GM23338 (cell line): ENCODE measurements at regions not wholly inside any gene's neighbourhood (a gene's known extent, or its start where the extent isn't known, plus 50 kb on each side); places are given as distances from the start of the nearest gene placed in this dataset.
A peak's percentile ranks its signal among the peaks of the same experiment; 100 is the strongest.
"Not testable (repeated sequence)": the region's sequence is repeated elsewhere in the genome, so short reads cannot be mapped to it uniquely, and the experiment has no call there.

Experiments used
- ATAC-seq: fragments of 200-7000 bp; cut with Tn5 transposase; 3 replicates; pipeline ENCODE4 v1.9.1; 2020
- DNase-seq: peaks from one replicate; pipeline ENCODE4 v3.0.0-alpha.2; 2015; ENCODE audit warnings: low spot score
- H2AFZ ChIP-seq: fragments of 200-600 bp; sonication (generic); 2 replicates; pipeline ENCODE4 v1.8.0; 2016; ENCODE audit warnings: antibody characterized with exemption, mild to moderate bottlenecking, moderate library complexity
- H3F3A ChIP-seq: fragments of 200-600 bp; sonication (generic); replicated peaks from 2 replicates; pipeline ENCODE4 v1.8.0; 2017; ENCODE audit warnings: antibody characterized with exemption, mixed run types, low read depth
- H3K27ac ChIP-seq: fragments of 200-600 bp; sonication (generic); 2 replicates; pipeline ENCODE4 v1.6.1; 2016; ENCODE audit warnings: low read depth
- H3K27me3 ChIP-seq: fragments of 200-600 bp; sonication (generic); 2 replicates; pipeline ENCODE4 v1.8.0; 2016; ENCODE audit warnings: mild to moderate bottlenecking, mixed run types, moderate library complexity; ENCODE audit not compliant: insufficient read depth
- H3K36me3 ChIP-seq: fragments of 200-600 bp; sonication (generic); 2 replicates; pipeline ENCODE4 v1.8.0; 2016; ENCODE audit warnings: mild to moderate bottlenecking; ENCODE audit not compliant: insufficient read depth
- H3K4me1 ChIP-seq: fragments of 200-600 bp; sonication (generic); 2 replicates; pipeline ENCODE4 v1.8.0; 2016; ENCODE audit warnings: mild to moderate bottlenecking, moderate library complexity; ENCODE audit not compliant: insufficient read depth
- H3K4me2 ChIP-seq: fragments of 200-600 bp; sonication (generic); 2 replicates; pipeline ENCODE4 v1.7.1; 2017; ENCODE audit warnings: mixed run types
- H3K4me3 ChIP-seq: fragments of 200-600 bp; sonication (generic); 2 replicates; pipeline ENCODE4 v1.6.1; 2016; ENCODE audit warnings: mixed run types
- H3K79me2 ChIP-seq: fragments of 200-600 bp; sonication (generic); replicated peaks from 2 replicates; pipeline ENCODE4 v1.8.0; 2017; ENCODE audit warnings: mild to moderate bottlenecking; ENCODE audit not compliant: insufficient read depth
- H3K9me2 ChIP-seq: fragments of 200-600 bp; sonication (generic); 2 replicates; pipeline ENCODE4 v1.8.0; 2017; ENCODE audit not compliant: insufficient read depth
- H4K20me1 ChIP-seq: fragments of 200-600 bp; sonication (generic); replicated peaks from 2 replicates; pipeline ENCODE4 v1.8.0; 2017; ENCODE audit warnings: mild to moderate bottlenecking; ENCODE audit not compliant: insufficient read depth
- H3K27ac Mint-ChIP-seq: 2 replicates; pipeline ENCODE4 v1.8.0; 2020; ENCODE audit warnings: inconsistent platforms, mild to moderate bottlenecking, moderate library complexity, mixed read lengths
- H3K27me3 Mint-ChIP-seq: 3 replicates; pipeline ENCODE4 v1.8.0; 2022; ENCODE audit warnings: low read depth, mild to moderate bottlenecking, moderate library complexity, mixed read lengths, inconsistent platforms; ENCODE audit not compliant: insufficient read depth, poor library complexity
- H3K36me3 Mint-ChIP-seq: 3 replicates; pipeline ENCODE4 v1.8.0; 2021; ENCODE audit warnings: low read depth, mild to moderate bottlenecking, inconsistent platforms, moderate library complexity, mixed read lengths
- H3K4me1 Mint-ChIP-seq: 3 replicates; pipeline ENCODE4 v1.8.0; 2020; ENCODE audit warnings: mild to moderate bottlenecking, inconsistent platforms, mixed read lengths
- H3K4me3 Mint-ChIP-seq: 3 replicates; pipeline ENCODE4 v1.8.0; 2021; ENCODE audit warnings: moderate library complexity, mild to moderate bottlenecking, inconsistent platforms, mixed read lengths
- H3K9me3 Mint-ChIP-seq: 3 replicates; pipeline ENCODE4 v1.8.0; 2020; ENCODE audit warnings: moderate library complexity, mild to moderate bottlenecking, inconsistent platforms, mixed read lengths
- EZH2phosphoT487 ChIP-seq: fragments of 200-600 bp; sonication (generic); IDR thresholded peaks from one replicate; pipeline ENCODE4 v1.8.1; 2018; ENCODE audit warnings: antibody characterized with exemption; ENCODE audit not compliant: unreplicated experiment
- POLR2AphosphoS5 ChIP-seq: IDR thresholded peaks from 2 replicates; pipeline ENCODE4 v1.6.1; 2016; ENCODE audit warnings: antibody characterized with exemption, low read depth
- TF ChIP-seq, protein P1 (sequence below), 2 experiments: fragments of 200-600 bp in 1 of 2; sonication (generic) in 1 of 2; conservative IDR thresholded peaks; 2 replicates each; pipeline versions ENCODE4 v1.5.1 to v1.6.1; 2016 to 2017; ENCODE audit warnings: antibody characterized with exemption in 2 of 2, low read depth in 2 of 2, mild to moderate bottlenecking in 2 of 2, moderate library complexity in 1 of 2
- TF ChIP-seq, protein P2 (sequence below): IDR thresholded peaks from one replicate; pipeline ENCODE4 v1.6.1; 2018; ENCODE audit warnings: antibody characterized with exemption; ENCODE audit not compliant: unreplicated experiment

DNA sequence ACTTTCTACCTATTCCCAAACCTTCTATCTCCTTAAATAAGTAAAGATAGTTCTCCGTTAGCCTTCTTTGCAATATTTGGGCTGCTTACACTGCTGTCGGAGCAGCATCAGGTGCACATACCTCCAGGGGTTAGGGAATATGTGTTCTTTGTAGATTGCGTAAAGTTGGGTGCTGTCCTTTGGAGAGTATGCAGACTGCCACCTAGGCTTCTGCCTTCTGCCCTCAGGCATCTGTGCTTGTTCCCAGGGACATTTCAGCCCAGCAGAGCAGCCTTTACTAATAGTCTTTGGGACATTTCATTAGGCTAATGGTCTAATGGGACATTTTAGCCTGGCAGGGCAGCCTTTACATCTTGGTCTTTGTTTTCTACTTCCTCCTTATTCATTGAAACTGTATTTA lies 260.6 kb downstream of the TPBG start:
- H3K27ac ChIP-seq = no peak overlapping the region
- Mint-ChIP-seq H3K4me1 (no peaks in the 10 kb centered on the region), H3K9me3 (no peaks in the 10 kb centered on the region), H3K27me3 (peaks cover 3% of the 10 kb centered on the region), H3K36me3 (no peaks in the 10 kb centered on the region), H3K27ac (no peak overlapping the region), H3K4me3 (no peak overlapping the region)
- no peak overlapping the region for H3K4me2 ChIP-seq
- H3K9me2 ChIP-seq = no peaks in the 10 kb centered on the region
- no peaks in the 10 kb centered on the region for H3K4me1 ChIP-seq
- H3F3A ChIP-seq = no peaks in the 10 kb centered on the region
- TF ChIP-seq EZH2phosphoT487 = no peak
- TF ChIP-seq, protein P1, sequence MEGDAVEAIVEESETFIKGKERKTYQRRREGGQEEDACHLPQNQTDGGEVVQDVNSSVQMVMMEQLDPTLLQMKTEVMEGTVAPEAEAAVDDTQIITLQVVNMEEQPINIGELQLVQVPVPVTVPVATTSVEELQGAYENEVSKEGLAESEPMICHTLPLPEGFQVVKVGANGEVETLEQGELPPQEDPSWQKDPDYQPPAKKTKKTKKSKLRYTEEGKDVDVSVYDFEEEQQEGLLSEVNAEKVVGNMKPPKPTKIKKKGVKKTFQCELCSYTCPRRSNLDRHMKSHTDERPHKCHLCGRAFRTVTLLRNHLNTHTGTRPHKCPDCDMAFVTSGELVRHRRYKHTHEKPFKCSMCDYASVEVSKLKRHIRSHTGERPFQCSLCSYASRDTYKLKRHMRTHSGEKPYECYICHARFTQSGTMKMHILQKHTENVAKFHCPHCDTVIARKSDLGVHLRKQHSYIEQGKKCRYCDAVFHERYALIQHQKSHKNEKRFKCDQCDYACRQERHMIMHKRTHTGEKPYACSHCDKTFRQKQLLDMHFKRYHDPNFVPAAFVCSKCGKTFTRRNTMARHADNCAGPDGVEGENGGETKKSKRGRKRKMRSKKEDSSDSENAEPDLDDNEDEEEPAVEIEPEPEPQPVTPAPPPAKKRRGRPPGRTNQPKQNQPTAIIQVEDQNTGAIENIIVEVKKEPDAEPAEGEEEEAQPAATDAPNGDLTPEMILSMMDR (conservative IDR thresholded peaks at IDR 0.05; ENCODE audit: low read depth in 2 of 2) = 0 out of 4 replicates have a peak, but pooled peaks of 1 of the 2 experiments have one; percentile 7
- ATAC-seq = peak; percentile 41; the same call in 2 of the 3 replicates
- no peaks in the 10 kb centered on the region for H3K36me3 ChIP-seq
- H2AFZ ChIP-seq = 0 out of 2 replicates have a peak overlapping the region, but pooled peaks have one; percentile 19
- no peak for DNase-seq
- no peak overlapping the region for H3K4me3 ChIP-seq
- H3K27me3 ChIP-seq = no peaks in the 10 kb centered on the region
- H4K20me1 ChIP-seq = no peaks in the 10 kb centered on the region
- H3K79me2 ChIP-seq = no peaks in the 10 kb centered on the region

GRCh38 chr6:82626946-82627345 lies 263.3 kb downstream of the TPBG start:
- not testable (repeated sequence) for H3K36me3 ChIP-seq, H3K79me2 ChIP-seq, H3K9me2 ChIP-seq, H2AFZ ChIP-seq, H3K27ac Mint-ChIP-seq, H3K4me3 Mint-ChIP-seq, H3K27ac ChIP-seq, ATAC-seq, DNase-seq, H3K27me3 Mint-ChIP-seq, H3K4me1 ChIP-seq, H3F3A ChIP-seq, H3K4me1 Mint-ChIP-seq, H3K4me3 ChIP-seq, H3K9me3 Mint-ChIP-seq, H3K36me3 Mint-ChIP-seq, H3K4me2 ChIP-seq, H4K20me1 ChIP-seq, H3K27me3 ChIP-seq

DNA sequence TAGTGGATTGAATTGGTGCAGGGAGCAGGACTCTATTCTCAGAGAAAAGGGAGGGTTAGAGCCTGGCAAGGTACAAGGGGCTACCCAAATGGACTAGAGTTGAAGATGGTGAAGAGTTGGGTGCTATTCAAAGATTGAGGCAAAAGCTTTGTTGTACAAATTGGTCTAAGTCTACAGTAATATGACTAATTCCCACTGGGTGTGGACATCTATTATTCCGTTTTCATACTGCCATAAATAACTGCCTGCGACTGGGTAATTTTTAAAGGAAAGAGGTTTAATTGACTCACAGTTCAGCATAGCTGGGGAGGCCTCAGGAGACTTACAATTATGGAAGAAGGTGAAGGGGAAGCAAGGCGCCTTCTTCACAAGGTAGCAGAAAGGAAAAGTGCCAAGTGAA lies 266.3 kb downstream of the TPBG start:
- Histone ChIP-seq H3K27ac (no peak overlapping the region), H3K4me1 (no peaks in the 10 kb centered on the region), H3K4me3 (no peak overlapping the region), H3K4me2 (no peak overlapping the region), H4K20me1 (no peaks in the 10 kb centered on the region), H2AFZ (no peak overlapping the region), H3K36me3 (no peaks in the 10 kb centered on the region), H3K27me3 (no peaks in the 10 kb centered on the region), H3K79me2 (no peaks in the 10 kb centered on the region), H3F3A (no peaks in the 10 kb centered on the region), H3K9me2 (no peaks in the 10 kb centered on the region)
- no peak overlapping the region for H3K27ac Mint-ChIP-seq
- H3K4me1 Mint-ChIP-seq = no peaks in the 10 kb centered on the region
- H3K36me3 Mint-ChIP-seq = no peaks in the 10 kb centered on the region
- no peak overlapping the region for H3K4me3 Mint-ChIP-seq
- ATAC-seq (no peak), DNase-seq (no peak)
- TF ChIP-seq POLR2AphosphoS5 = no peak
- TF ChIP-seq, protein P1 (conservative IDR thresholded peaks at IDR 0.05; ENCODE audit: low read depth in 2 of 2) = no peak
- TF ChIP-seq, protein P2, sequence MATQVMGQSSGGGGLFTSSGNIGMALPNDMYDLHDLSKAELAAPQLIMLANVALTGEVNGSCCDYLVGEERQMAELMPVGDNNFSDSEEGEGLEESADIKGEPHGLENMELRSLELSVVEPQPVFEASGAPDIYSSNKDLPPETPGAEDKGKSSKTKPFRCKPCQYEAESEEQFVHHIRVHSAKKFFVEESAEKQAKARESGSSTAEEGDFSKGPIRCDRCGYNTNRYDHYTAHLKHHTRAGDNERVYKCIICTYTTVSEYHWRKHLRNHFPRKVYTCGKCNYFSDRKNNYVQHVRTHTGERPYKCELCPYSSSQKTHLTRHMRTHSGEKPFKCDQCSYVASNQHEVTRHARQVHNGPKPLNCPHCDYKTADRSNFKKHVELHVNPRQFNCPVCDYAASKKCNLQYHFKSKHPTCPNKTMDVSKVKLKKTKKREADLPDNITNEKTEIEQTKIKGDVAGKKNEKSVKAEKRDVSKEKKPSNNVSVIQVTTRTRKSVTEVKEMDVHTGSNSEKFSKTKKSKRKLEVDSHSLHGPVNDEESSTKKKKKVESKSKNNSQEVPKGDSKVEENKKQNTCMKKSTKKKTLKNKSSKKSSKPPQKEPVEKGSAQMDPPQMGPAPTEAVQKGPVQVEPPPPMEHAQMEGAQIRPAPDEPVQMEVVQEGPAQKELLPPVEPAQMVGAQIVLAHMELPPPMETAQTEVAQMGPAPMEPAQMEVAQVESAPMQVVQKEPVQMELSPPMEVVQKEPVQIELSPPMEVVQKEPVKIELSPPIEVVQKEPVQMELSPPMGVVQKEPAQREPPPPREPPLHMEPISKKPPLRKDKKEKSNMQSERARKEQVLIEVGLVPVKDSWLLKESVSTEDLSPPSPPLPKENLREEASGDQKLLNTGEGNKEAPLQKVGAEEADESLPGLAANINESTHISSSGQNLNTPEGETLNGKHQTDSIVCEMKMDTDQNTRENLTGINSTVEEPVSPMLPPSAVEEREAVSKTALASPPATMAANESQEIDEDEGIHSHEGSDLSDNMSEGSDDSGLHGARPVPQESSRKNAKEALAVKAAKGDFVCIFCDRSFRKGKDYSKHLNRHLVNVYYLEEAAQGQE = no peak
- TF ChIP-seq EZH2phosphoT487 = no peak
- H3K9me3 Mint-ChIP-seq = no peaks in the 10 kb centered on the region
- no peaks in the 10 kb centered on the region for H3K27me3 Mint-ChIP-seq
